ENCODE measurements at regions not wholly inside any gene's neighbourhood (a gene's known extent, or its start where the extent isn't known, plus 50 kb on each side); places are given as distances from the start of the nearest gene placed in this dataset.
A peak's percentile ranks its signal among the peaks of the same experiment; 100 is the strongest.

- no peaks in the 10 kb centered on the region for H3K27me3 ChIP-seq (ENCODE audit: insufficient read depth, poor library complexity, severe bottlenecking)
- DNase-seq (ENCODE audit: low read depth in 1 of 2, low spot score in 1 of 2): no peak
- no peak overlapping the region for H3K27ac ChIP-seq (replicated peaks)
- TF ChIP-seq CTCF (IDR thresholded peaks at IDR 0.05; ENCODE audit: insufficient read depth, low read length) (no peak), SPI1 (IDR thresholded peaks at IDR 0.05; ENCODE audit: borderline replicate concordance, low read depth) (no peak), REST (IDR thresholded peaks at IDR 0.05; ENCODE audit: insufficient replicate concordance, low read depth) (no peak), POLR2AphosphoS5 (IDR thresholded peaks at IDR 0.05; ENCODE audit: low read depth) (no peak)
- H3K4me3 ChIP-seq (replicated peaks; ENCODE audit: insufficient read depth, low read length): no peak overlapping the region
These were observed 230.2 kb upstream of the MYLIP start for GRCh38 chr6:15898693-15899092.

- Histone ChIP-seq H3K4me3 (replicated peaks; ENCODE audit: insufficient read depth, low read length) (no peak overlapping the region), H3K27ac (replicated peaks) (no peak overlapping the region), H3K27me3 (ENCODE audit: insufficient read depth, poor library complexity, severe bottlenecking) (no peaks in the 10 kb centered on the region)
- peak in 1 of 2 experiments; percentile 53 for DNase-seq (ENCODE audit: low read depth in 1 of 2, low spot score in 1 of 2)
- no peak; the same call in 1 of the 2 replicates for TF ChIP-seq SPI1 (IDR thresholded peaks at IDR 0.05; ENCODE audit: borderline replicate concordance, low read depth)
- TF ChIP-seq CTCF (IDR thresholded peaks at IDR 0.05; ENCODE audit: insufficient read depth, low read length): no peak
- no peak for TF ChIP-seq REST (IDR thresholded peaks at IDR 0.05; ENCODE audit: insufficient replicate concordance, low read depth)
- no peak for TF ChIP-seq POLR2AphosphoS5 (IDR thresholded peaks at IDR 0.05; ENCODE audit: low read depth)
- TF ChIP-seq GABPA (IDR thresholded peaks at IDR 0.05; ENCODE audit: low read depth): no peak
These were observed 231.6 kb upstream of the MYLIP start for GRCh38 chr6:15897063-15897876.

GRCh38 chr6:15894973-15895725, 232.3 kb upstream of the DTNBP1 start:
- Histone ChIP-seq H3K4me3 (replicated peaks; ENCODE audit: insufficient read depth, low read length) (no peak overlapping the region), H3K27ac (replicated peaks) (no peak overlapping the region), H3K27me3 (ENCODE audit: insufficient read depth, poor library complexity, severe bottlenecking) (no peaks in the 10 kb centered on the region)
- DNase-seq (ENCODE audit: low read depth in 1 of 2, low spot score in 1 of 2): no peak
- TF ChIP-seq REST (IDR thresholded peaks at IDR 0.05; ENCODE audit: insufficient replicate concordance, low read depth) (no peak), GABPA (IDR thresholded peaks at IDR 0.05; ENCODE audit: low read depth) (no peak), SPI1 (IDR thresholded peaks at IDR 0.05; ENCODE audit: borderline replicate concordance, low read depth) (no peak), CTCF (IDR thresholded peaks at IDR 0.05; ENCODE audit: insufficient read depth, low read length) (no peak), POLR2AphosphoS5 (IDR thresholded peaks at IDR 0.05; ENCODE audit: low read depth) (no peak)

Data from HL-60 (cell line).